ENCODE measurements at regions not wholly inside any gene's neighbourhood (a gene's known extent, or its start where the extent isn't known, plus 50 kb on each side); places are given as distances from the start of the nearest gene placed in this dataset.

- WGBS, 2 donors (ENCODE audit: low coverage in 1 of 2) = 70% methylated on average over 6 of the region's 6 CpGs; no CpG with 5 or more reads in 1 of the 2 donors
These were observed 173.9 kb downstream of the ANAPC1 start for GRCh38 chr2:111710085-111710484.

GRCh38 chr2:111710613-111711012, 173.4 kb downstream of the ANAPC1 start:
- intact Hi-C loops (cut with DNase I; ENCODE audit: low total_unique reads) = no loop called here

More at GRCh38 chr2:111710085-111710484, 173.9 kb downstream of the ANAPC1 start:
- H3K4me1 ChIP-seq = peaks cover 0 to 11% (median 0%) of the 10 kb centered on the region in 4 donors
- H3K4me3 ChIP-seq = no peak overlapping the region
- TF ChIP-seq POLR2AphosphoS5 (IDR thresholded peaks at IDR 0.05) = no peak
- no peak for TF ChIP-seq CTCF (IDR thresholded peaks at IDR 0.05)
- H3K9me3 ChIP-seq = no peaks in the 10 kb centered on the region
- no peaks in the 10 kb centered on the region for H3K36me3 ChIP-seq
- intact Hi-C loops (cut with DNase I; ENCODE audit: low total_unique reads) (no loop called here), in situ Hi-C loops (cut with MboI; ENCODE audit: low pct_ligation_motif_present in 1 of 4, low pct_unique_long_range_greater_than_20kb in 1 of 4, low sequenced_read_pairs in 3 of 4) (loop anchor here in 1 of 4 donors (25.0 kb wide), 1 partner anchor 598 kb away; the partner anchor contains the start of gene BCL2L11)
- no peak overlapping the region for H3K27ac ChIP-seq
- DNase-seq = no peak
- H3K27me3 ChIP-seq = no peaks in the 10 kb centered on the region

GRCh38 chr2:111711270-111711669, 172.7 kb downstream of the ANAPC1 start:
- no peak for TF ChIP-seq POLR2A (IDR thresholded peaks at IDR 0.05)
- no peak for TF ChIP-seq EP300 (IDR thresholded peaks at IDR 0.05; ENCODE audit: low read depth)
- no peak for TF ChIP-seq CTCF (IDR thresholded peaks at IDR 0.05)
- TF ChIP-seq POLR2AphosphoS5 (IDR thresholded peaks at IDR 0.05) = no peak
- DNase-seq = no peak
- Histone ChIP-seq H3K36me3 (no peaks in the 10 kb centered on the region), H3K27ac (no peak overlapping the region), H3K9me3 (no peaks in the 10 kb centered on the region), H3K4me3 (no peak overlapping the region), H3K4me1 (peaks cover 0 to 2% (median 0%) of the 10 kb centered on the region in 4 donors), H3K27me3 (no peaks in the 10 kb centered on the region)
- intact Hi-C loops (cut with DNase I; ENCODE audit: low total_unique reads) = no loop called here
- in situ Hi-C loops (cut with MboI; ENCODE audit: low pct_ligation_motif_present in 1 of 4, low pct_unique_long_range_greater_than_20kb in 1 of 4, low sequenced_read_pairs in 3 of 4) = loop anchor here in 1 of 4 donors (25.0 kb wide), 1 partner anchor 599 kb away; the partner anchor contains the start of gene BCL2L11
- 82 to 88% methylated on average over 4 of the region's 4 CpGs for whole genome bisulfite sequencing, 2 donors (ENCODE audit: low coverage in 1 of 2)

More at GRCh38 chr2:111710613-111711012, 173.4 kb downstream of the ANAPC1 start:
- Histone ChIP-seq H3K36me3 (no peaks in the 10 kb centered on the region), H3K4me1 (peaks cover 0 to 8% (median 0%) of the 10 kb centered on the region in 4 donors), H3K9me3 (no peaks in the 10 kb centered on the region), H3K27ac (no peak overlapping the region), H3K27me3 (no peaks in the 10 kb centered on the region), H3K4me3 (no peak overlapping the region)
- TF ChIP-seq CTCF (IDR thresholded peaks at IDR 0.05) = no peak
- no peak for DNase-seq
- in situ Hi-C loops (cut with MboI; ENCODE audit: low pct_ligation_motif_present in 1 of 4, low pct_unique_long_range_greater_than_20kb in 1 of 4, low sequenced_read_pairs in 3 of 4) = loop anchor here in 1 of 4 donors (25.0 kb wide), 1 partner anchor 598 kb away; the partner anchor contains the start of gene BCL2L11
- 87% methylated on average over 4 of the region's 4 CpGs; no CpG with 5 or more reads in 1 of the 2 donors for WGBS, 2 donors (ENCODE audit: low coverage in 1 of 2)

- Histone ChIP-seq H3K36me3 (no peaks in the 10 kb centered on the region), H3K27me3 (no peaks in the 10 kb centered on the region), H3K4me1 (no peaks in the 10 kb centered on the region), H3K4me3 (no peak overlapping the region), H3K27ac (no peak overlapping the region), H3K9me3 (no peaks in the 10 kb centered on the region)
- in situ Hi-C loops (cut with MboI; ENCODE audit: low pct_ligation_motif_present in 1 of 4, low pct_unique_long_range_greater_than_20kb in 1 of 4, low sequenced_read_pairs in 3 of 4) = loop anchor here in 1 of 4 donors (25.0 kb wide), 1 partner anchor 600 kb away; the partner anchor contains the start of gene BCL2L11
- no peak for DNase-seq
- no peak for TF ChIP-seq POLR2AphosphoS5 (IDR thresholded peaks at IDR 0.05)
- no peak for TF ChIP-seq EP300 (IDR thresholded peaks at IDR 0.05; ENCODE audit: low read depth)
- no peak for TF ChIP-seq POLR2A (IDR thresholded peaks at IDR 0.05)
- 90 to 93% methylated on average over 4 to 7 of the region's 7 CpGs for WGBS, 2 donors (ENCODE audit: low coverage in 1 of 2)
- intact Hi-C loops (cut with DNase I; ENCODE audit: low total_unique reads) = no loop called here
These were observed 171.6 kb downstream of the ANAPC1 start for GRCh38 chr2:111712361-111712760.
